HG02973 (cell line): ENCODE measurements at regions not wholly inside any gene's neighbourhood (a gene's known extent, or its start where the extent isn't known, plus 50 kb on each side); places are given as distances from the start of the nearest gene placed in this dataset.

ENCODE experiments used
- ATAC-seq: cut with Tn5 transposase; IDR thresholded peaks from one replicate; pipeline ENCODE4 v1.9.1; 2021; ENCODE audit warnings: moderate library complexity; ENCODE audit not compliant: unreplicated experiment

DNA sequence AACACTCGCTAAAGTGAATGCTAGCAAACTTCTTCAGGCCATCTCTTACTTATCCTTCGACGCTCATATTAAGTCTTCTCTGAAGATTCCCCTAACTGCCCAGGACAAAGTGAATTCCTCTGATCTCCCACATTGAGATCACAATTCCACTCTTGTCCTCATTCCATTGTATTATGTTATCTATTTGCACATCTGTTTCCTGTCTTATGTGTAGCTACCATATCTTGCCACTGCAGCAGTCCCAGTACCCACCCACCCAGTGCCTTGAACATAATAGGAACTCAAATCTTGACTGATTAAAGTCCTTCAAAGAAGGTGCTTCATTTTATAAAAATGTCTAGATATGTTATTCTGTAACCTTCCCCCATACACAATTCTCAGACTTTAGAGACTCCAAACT lies 702.3 kb downstream of the DIAPH3 start:
- no peak for ATAC-seq

DNA sequence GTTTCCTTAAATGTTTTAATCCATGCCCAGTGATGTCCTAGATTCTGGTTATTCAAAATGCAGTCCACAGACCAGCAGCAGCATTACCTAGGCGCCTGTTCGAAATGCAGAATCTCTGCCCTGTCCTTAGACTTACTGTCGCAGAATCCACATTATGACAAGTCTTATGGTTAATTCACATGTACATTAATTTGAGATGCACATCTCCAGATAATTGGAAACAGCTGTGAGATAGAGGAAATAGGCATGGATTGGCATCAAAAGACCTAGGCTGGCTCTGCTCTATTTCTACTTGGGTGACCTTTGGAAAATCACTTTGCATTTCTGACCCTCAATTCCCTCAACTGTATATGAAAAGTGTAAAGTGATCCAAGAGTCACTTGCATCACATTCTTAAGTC lies 700.7 kb downstream of the DIAPH3 start:
- ATAC-seq: no peak

GRCh38 chr13:59464926-59465325 lies 698.8 kb downstream of the DIAPH3 start:
- ATAC-seq: no peak

GRCh38 chr13:59468396-59468795 lies 695.3 kb downstream of the DIAPH3 start:
- ATAC-seq: no peak

GRCh38 chr13:59471106-59471505 lies 692.6 kb downstream of the DIAPH3 start:
- no peak for ATAC-seq

DNA sequence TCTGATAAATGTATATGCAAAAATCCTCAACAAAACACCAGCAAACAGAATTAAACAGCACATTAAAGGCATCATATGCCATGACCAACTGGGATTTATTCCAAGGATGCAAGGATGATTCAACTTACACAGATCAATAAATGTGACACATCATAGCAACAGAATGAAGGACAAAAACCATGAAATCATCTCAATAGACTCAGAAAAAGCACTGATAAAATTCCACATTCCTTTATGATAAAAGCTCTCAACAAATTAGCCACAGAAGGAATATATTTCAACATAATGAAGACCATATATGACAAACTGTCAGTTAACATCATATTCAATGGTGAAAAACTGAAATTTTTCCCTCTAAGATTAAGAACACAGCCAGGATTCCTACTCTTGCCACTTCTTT lies 691.6 kb downstream of the DIAPH3 start:
- no peak for ATAC-seq

DNA sequence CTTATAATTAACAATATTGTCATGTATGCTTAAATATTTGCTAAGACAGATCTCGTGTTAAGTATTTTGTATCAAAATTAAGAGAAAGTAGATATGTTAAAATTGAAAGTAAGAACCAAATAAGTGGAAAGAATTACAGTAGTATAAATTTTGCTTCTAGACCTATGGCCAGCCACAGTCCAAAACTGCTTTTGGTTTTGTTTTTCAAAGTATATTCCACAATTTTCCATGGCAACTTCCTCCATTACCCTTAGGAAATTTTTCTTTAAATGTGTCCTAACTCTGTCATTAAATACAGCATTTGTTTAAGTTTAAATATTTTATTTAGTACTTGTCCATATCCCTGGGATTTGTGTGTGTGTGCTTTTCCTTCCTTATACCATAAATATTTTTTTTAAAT lies 689.0 kb downstream of the DIAPH3 start:
- no peak for ATAC-seq

- ATAC-seq: no peak
These were observed 687.8 kb downstream of the DIAPH3 start for GRCh38 chr13:59475911-59476310.

GRCh38 chr13:59476366-59476765 lies 687.4 kb downstream of the DIAPH3 start:
- no peak for ATAC-seq

- ATAC-seq: no peak
These were observed 686.7 kb downstream of the DIAPH3 start for GRCh38 chr13:59477011-59477410.

DNA sequence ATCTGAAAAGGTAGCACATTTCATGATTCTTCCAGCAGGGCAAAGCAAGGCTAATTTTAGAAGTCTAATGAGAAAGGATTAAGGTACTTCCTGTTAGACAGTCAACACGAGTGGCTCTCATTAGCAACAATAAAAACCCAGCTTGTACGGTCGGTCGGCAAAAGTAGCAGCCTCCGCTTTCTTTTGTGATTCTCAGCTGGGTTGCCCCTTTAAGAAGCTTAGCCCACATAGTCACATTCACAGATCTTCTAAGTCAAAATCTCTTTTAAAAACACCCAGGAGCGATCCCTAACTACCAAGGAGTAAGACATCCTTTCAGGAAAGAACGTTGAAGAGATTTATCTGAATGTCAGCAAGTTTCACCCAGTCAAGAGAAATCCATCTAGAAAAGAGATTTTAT lies 684.8 kb downstream of the DIAPH3 start:
- ATAC-seq: no peak

- no peak for ATAC-seq
These were observed 684.1 kb downstream of the DIAPH3 start for GRCh38 chr13:59479629-59480028.

- ATAC-seq: no peak
These were observed 683.1 kb downstream of the DIAPH3 start for GRCh38 chr13:59480396-59481259.

DNA sequence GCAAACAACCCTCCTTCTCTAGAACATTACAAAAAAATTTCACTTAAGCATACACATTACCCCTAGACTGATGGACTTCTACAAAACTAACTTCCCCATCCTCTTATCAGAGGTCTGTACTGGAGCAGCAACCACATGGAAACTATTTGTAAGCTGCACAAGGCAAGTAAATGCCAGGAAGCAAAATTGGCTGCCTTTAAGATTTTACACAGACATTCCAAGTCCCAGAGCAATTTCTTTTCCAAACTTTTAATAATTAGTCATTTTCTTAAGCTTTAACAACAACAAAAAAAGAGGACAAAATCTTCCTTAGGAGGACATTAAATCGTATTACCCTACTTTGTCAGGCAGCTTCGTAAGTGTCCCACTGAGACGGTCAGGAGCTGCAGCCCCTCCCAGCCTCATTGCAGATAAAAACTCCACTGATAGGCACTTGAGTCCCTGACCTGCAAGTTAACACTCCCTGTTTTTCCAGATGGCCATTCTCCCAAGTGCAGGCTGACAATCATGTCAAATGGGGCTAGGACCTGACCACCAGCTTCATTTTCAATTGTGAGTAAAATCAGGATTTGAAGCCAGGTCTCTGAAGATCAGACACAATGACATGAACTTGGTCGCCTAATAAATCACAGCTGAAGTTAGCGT lies 680.1 kb downstream of the DIAPH3 start:
- ATAC-seq: no peak

- no peak for ATAC-seq
These were observed 675.8 kb downstream of the DIAPH3 start for GRCh38 chr13:59487883-59488282.

GRCh38 chr13:59488436-59488835 lies 675.3 kb downstream of the DIAPH3 start:
- ATAC-seq: no peak

- no peak for ATAC-seq
These were observed 673.1 kb downstream of the DIAPH3 start for GRCh38 chr13:59490651-59491050.

- ATAC-seq: no peak
These were observed 671.6 kb downstream of the DIAPH3 start for GRCh38 chr13:59492030-59492636.

GRCh38 chr13:59493436-59493965 lies 670.2 kb downstream of the DIAPH3 start:
- ATAC-seq: no peak

DNA sequence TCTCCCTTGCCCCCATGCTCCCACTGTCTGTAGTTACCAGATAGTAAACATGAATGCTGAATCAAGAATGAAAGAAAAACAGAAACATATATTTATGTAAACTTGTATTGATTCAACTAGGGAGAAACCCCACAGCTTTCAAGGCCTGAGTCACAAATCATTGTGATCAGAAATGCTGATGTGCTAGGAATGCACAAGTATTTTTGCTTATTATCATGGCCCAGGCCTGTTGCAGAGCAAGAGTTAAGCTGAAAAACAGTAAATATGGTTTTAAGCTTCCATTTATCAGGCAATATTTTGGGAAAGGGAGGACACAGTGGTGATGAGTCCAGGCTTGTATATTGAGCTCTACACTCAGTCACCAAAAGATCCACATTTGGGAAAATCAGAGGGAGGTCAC lies 669.6 kb downstream of the DIAPH3 start:
- ATAC-seq: no peak

DNA sequence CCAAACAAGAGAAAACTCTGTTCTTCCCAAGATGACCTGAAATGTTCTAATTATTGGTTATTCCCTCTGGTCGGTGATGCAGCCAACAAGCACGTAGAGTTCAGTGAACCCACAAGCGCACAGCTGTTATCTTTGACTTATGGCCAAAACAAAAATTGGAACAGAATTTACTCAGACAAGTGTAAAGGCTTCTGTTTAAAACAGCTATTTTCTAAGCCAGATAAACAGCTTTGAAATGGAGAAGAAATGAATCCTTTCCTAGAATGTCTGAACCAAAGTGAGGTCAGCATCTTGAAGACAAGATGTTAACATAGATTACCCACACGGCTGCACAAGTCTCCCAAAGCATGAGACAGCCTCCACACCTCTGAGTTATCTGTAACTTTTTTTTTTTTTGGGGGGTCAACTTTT lies 669.2 kb downstream of the DIAPH3 start:
- no peak for ATAC-seq

- ATAC-seq: no peak
These were observed 668.4 kb downstream of the DIAPH3 start for GRCh38 chr13:59495299-59495698.
